Osteocyte (in vitro differentiated cells): ENCODE measurements at regions not wholly inside any gene's neighbourhood (a gene's known extent, or its start where the extent isn't known, plus 50 kb on each side); places are given as distances from the start of the nearest gene placed in this dataset.

Experiments
- DNase-seq: peaks from one replicate; pipeline ENCODE4 v3.0.0; 2021; ENCODE audit warnings: mixed read lengths; ENCODE audit not compliant: unreplicated experiment; ENCODE audit errors: extremely low spot score
- H3K27ac Mint-ChIP-seq: one replicate; pipeline ENCODE4 v1.8.0; 2021; ENCODE audit warnings: mild to moderate bottlenecking, mixed read lengths; ENCODE audit not compliant: unreplicated experiment
- H3K27me3 Mint-ChIP-seq: one replicate; pipeline ENCODE4 v1.8.0; 2021; ENCODE audit warnings: mixed read lengths; ENCODE audit not compliant: unreplicated experiment
- H3K36me3 Mint-ChIP-seq: one replicate; pipeline ENCODE4 v1.8.0; 2021; ENCODE audit warnings: mixed read lengths; ENCODE audit not compliant: unreplicated experiment
- H3K4me1 Mint-ChIP-seq: one replicate; pipeline ENCODE4 v1.8.0; 2021; ENCODE audit warnings: mixed read lengths; ENCODE audit not compliant: unreplicated experiment
- H3K4me3 Mint-ChIP-seq: one replicate; pipeline ENCODE4 v1.8.0; 2021; ENCODE audit warnings: mild to moderate bottlenecking, moderate library complexity, mixed read lengths; ENCODE audit not compliant: unreplicated experiment
- H3K9me3 Mint-ChIP-seq: one replicate; pipeline ENCODE4 v1.8.0; 2021; ENCODE audit warnings: mixed read lengths; ENCODE audit not compliant: unreplicated experiment
- TF ChIP-seq, protein P1 (sequence below): fragments of 200-600 bp; sonication (generic); IDR thresholded peaks from 2 replicates; pipeline ENCODE4 v1.5.0; 2021; ENCODE audit warnings: antibody characterized with exemption, mild to moderate bottlenecking, moderate library complexity

DNA sequence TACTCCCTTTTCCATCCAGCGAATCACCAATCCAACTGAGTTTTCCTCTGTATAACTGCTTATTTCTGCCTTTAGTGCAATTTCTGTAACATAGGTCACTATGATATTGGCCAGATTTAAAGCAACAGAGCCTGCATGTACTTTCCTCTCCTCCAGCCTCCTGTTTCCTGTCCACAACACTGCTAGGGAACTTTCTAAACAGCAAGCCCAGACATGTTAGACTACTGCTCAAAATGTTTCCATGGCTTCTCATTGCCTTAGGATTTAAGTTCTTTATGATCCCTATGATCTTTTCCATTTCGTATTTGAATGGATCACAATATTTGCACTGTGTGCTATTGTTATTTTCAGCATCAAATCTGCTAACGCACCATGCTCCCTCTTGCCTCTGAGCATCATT, 481.7 kb upstream of the SLC10A2 start:
- no peaks in the 10 kb centered on the region for H3K27me3 Mint-ChIP-seq
- peaks cover 19% of the 10 kb centered on the region for H3K9me3 Mint-ChIP-seq
- TF ChIP-seq, protein P1, sequence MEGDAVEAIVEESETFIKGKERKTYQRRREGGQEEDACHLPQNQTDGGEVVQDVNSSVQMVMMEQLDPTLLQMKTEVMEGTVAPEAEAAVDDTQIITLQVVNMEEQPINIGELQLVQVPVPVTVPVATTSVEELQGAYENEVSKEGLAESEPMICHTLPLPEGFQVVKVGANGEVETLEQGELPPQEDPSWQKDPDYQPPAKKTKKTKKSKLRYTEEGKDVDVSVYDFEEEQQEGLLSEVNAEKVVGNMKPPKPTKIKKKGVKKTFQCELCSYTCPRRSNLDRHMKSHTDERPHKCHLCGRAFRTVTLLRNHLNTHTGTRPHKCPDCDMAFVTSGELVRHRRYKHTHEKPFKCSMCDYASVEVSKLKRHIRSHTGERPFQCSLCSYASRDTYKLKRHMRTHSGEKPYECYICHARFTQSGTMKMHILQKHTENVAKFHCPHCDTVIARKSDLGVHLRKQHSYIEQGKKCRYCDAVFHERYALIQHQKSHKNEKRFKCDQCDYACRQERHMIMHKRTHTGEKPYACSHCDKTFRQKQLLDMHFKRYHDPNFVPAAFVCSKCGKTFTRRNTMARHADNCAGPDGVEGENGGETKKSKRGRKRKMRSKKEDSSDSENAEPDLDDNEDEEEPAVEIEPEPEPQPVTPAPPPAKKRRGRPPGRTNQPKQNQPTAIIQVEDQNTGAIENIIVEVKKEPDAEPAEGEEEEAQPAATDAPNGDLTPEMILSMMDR, result no peak
- H3K4me1 Mint-ChIP-seq, result no peaks in the 10 kb centered on the region
- no peak for DNase-seq
- no peak overlapping the region for H3K4me3 Mint-ChIP-seq
- no peak overlapping the region for H3K27ac Mint-ChIP-seq
- peaks cover 2% of the 10 kb centered on the region for H3K36me3 Mint-ChIP-seq

DNA sequence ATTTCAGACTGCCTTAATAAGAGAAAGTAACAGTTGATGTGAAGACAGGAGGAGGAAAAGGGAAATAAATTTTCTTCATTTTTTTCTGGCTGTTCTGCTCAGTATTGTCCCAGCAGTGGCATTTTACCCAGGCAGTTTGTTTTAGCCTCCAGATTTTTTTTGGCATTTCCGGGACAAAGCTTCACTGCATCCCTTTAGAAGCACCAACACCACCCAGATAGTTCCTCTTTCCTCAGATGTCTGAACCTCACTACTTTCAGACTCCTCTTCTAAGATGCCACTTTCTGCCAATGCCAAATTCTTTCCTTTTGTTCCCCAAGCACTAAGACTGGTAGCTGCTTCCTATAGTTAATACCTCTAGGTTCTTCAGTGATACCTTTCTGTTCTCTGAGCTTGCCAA, 480.1 kb upstream of the SLC10A2 start:
- Mint-ChIP-seq H3K9me3 (peaks cover 23% of the 10 kb centered on the region), H3K27ac (no peak overlapping the region), H3K36me3 (peaks cover 2% of the 10 kb centered on the region), H3K4me1 (no peaks in the 10 kb centered on the region), H3K27me3 (no peaks in the 10 kb centered on the region), H3K4me3 (no peak overlapping the region)
- no peak for DNase-seq
- TF ChIP-seq, protein P1, result no peak

DNA sequence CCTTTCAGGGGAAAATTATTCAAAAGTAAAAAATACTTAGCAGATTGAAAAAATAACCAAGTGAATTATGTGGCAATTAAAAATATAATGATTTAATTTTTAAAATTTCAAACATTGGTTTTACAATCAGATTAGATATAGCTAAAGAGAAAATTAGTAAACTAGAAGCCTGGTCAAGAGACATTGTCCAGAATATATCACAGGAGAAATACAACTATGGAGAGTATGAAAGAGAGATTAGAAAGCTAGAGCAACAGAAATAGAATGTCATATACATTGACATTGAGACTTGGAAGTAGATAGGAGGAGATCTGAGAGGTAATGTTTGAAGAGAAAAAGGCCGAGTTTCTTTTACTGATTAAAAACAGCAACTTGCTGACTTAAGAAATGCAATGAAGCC, 476.4 kb upstream of the SLC10A2 start:
- Mint-ChIP-seq H3K9me3 (peaks cover 23% of the 10 kb centered on the region), H3K27ac (no peak overlapping the region), H3K27me3 (no peaks in the 10 kb centered on the region), H3K4me1 (no peaks in the 10 kb centered on the region), H3K36me3 (peaks cover 2% of the 10 kb centered on the region), H3K4me3 (no peak overlapping the region)
- no peak for DNase-seq
- TF ChIP-seq, protein P1, result no peak

DNA sequence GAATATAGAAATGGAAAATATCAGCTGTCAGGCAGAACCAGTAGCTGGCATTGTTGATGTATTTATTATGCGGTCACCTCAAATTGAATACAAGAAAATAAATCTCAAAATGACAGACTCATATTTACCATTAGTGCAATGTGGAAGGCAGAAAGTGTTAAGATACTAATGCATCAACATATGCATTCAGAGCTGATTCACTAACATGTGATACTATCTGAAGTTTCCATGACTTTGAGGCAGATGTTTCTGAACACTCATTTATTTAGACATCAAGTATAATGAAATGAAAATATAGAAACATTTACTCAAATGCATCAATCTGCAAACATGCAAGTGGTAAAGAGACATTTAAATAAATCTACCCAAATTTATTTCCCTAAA, 474.2 kb upstream of the SLC10A2 start:
- TF ChIP-seq, protein P1, result no peak
- H3K36me3 Mint-ChIP-seq, result peaks cover 2% of the 10 kb centered on the region
- no peak for DNase-seq
- peaks cover 23% of the 10 kb centered on the region for H3K9me3 Mint-ChIP-seq
- no peak overlapping the region for H3K27ac Mint-ChIP-seq
- no peak overlapping the region for H3K4me3 Mint-ChIP-seq
- no peaks in the 10 kb centered on the region for H3K27me3 Mint-ChIP-seq
- H3K4me1 Mint-ChIP-seq, result no peaks in the 10 kb centered on the region

DNA sequence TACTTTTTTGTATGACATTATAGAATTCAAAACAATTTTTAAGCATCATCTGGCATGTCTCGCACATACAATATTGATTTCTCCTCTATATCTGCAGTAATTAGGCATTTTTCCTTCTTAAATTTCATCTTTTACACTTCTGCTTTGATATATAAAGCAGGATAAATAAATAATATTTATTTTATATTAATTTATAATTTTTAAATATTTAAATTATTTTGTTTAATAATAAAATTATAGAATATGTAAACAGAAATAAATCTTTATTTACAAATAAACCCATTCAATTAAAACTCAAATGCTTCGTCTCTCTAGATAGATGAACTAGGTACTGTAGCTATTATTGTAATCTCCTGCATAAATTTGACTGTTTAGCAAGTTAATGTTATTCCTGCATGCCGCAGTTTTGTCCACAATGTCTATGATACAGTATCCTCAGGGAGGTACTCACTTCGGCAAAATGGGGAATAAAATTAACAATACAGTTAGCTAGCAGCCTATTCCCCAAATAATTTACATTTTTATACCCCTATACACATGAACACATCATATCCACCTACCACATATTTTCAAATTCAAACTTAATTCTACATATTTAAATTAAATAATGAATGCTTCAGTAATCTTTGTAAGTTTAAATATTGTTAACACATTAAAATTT, 473.6 kb upstream of the SLC10A2 start:
- Mint-ChIP-seq H3K27me3 (no peaks in the 10 kb centered on the region), H3K4me3 (no peak overlapping the region), H3K4me1 (no peaks in the 10 kb centered on the region), H3K36me3 (peaks cover 2% of the 10 kb centered on the region), H3K27ac (no peak overlapping the region), H3K9me3 (peaks cover 19% of the 10 kb centered on the region)
- TF ChIP-seq, protein P1, result no peak
- no peak for DNase-seq
